WI38 (cell line): ENCODE measurements at regions not wholly inside any gene's neighbourhood (a gene's known extent, or its start where the extent isn't known, plus 50 kb on each side); places are given as distances from the start of the nearest gene placed in this dataset.

Source experiments
- H3K4me3 ChIP-seq: 2 replicates; pipeline ENCODE4 v1.5.1; 2011; ENCODE audit warnings: low read depth, mild to moderate bottlenecking, control low read depth, low read length
- TF ChIP-seq, protein P1 (sequence below): IDR thresholded peaks from 2 replicates; pipeline ENCODE4 v1.5.1; 2012; ENCODE audit warnings: low read depth, mild to moderate bottlenecking, control low read depth, low read length

DNA sequence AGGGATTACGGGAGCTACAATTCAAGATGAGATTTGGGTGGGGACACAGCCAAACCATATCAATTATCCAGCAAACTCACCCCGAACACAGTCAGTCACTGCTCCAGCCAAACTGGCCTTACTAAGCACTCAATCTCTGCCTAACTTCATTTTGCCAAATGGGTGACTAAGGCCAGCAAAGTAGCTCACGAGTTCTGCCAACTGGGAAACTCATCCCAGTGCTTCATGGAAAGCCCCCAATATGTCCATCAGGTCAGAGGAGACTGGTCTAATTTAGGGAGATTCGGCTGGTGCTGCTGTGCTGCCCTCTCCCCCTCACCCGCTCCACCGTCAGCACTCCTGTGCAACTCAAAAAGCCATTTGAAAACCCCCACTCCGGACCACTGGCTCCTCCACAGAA, 324.0 kb downstream of the FOXO1 start:
- no peak overlapping the region for H3K4me3 ChIP-seq
- TF ChIP-seq, protein P1, sequence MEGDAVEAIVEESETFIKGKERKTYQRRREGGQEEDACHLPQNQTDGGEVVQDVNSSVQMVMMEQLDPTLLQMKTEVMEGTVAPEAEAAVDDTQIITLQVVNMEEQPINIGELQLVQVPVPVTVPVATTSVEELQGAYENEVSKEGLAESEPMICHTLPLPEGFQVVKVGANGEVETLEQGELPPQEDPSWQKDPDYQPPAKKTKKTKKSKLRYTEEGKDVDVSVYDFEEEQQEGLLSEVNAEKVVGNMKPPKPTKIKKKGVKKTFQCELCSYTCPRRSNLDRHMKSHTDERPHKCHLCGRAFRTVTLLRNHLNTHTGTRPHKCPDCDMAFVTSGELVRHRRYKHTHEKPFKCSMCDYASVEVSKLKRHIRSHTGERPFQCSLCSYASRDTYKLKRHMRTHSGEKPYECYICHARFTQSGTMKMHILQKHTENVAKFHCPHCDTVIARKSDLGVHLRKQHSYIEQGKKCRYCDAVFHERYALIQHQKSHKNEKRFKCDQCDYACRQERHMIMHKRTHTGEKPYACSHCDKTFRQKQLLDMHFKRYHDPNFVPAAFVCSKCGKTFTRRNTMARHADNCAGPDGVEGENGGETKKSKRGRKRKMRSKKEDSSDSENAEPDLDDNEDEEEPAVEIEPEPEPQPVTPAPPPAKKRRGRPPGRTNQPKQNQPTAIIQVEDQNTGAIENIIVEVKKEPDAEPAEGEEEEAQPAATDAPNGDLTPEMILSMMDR = no peak

DNA sequence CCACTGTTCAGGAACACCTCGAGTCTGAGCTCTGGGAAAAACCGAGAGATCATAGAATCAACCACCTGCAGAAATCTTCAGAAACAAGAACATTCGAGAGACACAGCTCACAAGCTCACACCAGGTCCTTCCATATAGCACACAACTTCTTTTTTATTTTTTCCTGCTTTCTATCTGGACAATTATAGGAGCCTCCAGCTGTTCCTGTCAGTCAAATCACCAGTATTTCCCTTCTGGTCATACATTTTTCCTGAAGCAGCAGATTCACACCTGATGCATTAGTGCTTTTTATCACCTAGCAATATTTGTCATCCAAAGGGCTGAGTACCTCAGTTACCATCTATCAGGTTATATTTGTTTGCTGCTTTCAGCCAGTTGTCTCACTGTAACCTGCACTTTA, 323.5 kb downstream of the FOXO1 start:
- TF ChIP-seq, protein P1 = no peak
- no peak overlapping the region for H3K4me3 ChIP-seq

DNA sequence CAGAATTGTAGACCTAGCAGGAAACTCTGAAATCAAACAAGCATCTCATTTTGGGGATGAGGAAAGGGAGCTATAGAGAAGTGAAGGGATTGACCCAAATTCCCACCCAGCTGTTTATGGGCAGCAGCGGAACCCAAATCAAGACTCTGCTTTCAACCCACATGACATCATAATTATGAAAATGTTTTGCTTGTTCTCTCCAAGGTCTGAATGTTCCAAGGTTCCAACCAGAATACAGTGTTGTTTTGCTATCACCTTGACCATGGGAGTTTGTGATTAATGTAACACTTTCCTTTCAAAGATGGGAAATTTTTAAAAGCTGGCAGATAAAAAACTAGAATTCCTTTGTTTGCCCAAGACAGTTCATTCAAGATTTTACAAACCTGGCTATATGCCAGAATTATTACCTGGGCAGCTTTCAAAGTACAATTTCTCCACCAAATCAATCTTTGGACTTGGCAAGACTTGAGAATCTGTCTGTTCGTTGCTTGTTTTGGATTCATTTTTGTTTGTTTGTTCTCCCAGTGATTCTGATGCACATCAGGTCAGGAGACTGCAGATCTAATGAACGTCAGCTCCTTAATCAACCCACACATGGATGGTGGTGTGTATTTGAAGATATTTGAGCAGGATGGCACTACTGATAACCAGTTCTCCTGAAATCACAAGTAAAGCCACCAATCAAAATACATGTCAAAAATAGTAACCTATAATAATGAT, 322.7 kb downstream of the FOXO1 start:
- TF ChIP-seq, protein P1 = no peak
- H3K4me3 ChIP-seq = no peak overlapping the region

- H3K4me3 ChIP-seq = no peak overlapping the region
- TF ChIP-seq, protein P1 = no peak
These were observed 321.9 kb downstream of the FOXO1 start for GRCh38 chr13:40344270-40345148.

GRCh38 chr13:40345149-40345514, 321.3 kb downstream of the FOXO1 start:
- no peak overlapping the region for H3K4me3 ChIP-seq
- TF ChIP-seq, protein P1 = no peak

- H3K4me3 ChIP-seq = no peak overlapping the region
- TF ChIP-seq, protein P1 = no peak
These were observed 320.6 kb downstream of the FOXO1 start for GRCh38 chr13:40345654-40346372.

DNA sequence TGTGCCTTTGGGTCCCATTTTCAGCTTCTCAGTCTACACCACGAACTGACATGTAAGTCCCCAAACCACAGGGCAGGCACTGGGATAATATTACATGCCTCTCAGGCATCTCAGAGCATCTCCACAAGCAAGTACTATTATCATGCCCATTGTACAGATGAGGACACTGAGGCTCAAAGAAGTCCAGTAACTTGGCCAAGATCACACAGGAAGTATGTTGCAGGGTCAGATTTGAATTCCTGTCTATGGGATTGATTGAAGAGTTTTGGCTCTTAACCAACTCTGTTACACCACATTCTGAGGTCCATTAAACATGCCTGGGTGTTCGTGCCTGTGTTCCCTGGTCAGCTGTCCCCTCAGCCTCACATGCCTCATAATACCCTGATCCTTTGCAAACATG, 319.8 kb downstream of the FOXO1 start:
- TF ChIP-seq, protein P1 = no peak
- H3K4me3 ChIP-seq = no peak overlapping the region
